ENCODE measurements at regions not wholly inside any gene's neighbourhood (a gene's known extent, or its start where the extent isn't known, plus 50 kb on each side); places are given as distances from the start of the nearest gene placed in this dataset.

GRCh38 chr3:157672061-157672460 is 168.8 kb upstream of the VEPH1 start:
- TF ChIP-seq, protein P1, sequence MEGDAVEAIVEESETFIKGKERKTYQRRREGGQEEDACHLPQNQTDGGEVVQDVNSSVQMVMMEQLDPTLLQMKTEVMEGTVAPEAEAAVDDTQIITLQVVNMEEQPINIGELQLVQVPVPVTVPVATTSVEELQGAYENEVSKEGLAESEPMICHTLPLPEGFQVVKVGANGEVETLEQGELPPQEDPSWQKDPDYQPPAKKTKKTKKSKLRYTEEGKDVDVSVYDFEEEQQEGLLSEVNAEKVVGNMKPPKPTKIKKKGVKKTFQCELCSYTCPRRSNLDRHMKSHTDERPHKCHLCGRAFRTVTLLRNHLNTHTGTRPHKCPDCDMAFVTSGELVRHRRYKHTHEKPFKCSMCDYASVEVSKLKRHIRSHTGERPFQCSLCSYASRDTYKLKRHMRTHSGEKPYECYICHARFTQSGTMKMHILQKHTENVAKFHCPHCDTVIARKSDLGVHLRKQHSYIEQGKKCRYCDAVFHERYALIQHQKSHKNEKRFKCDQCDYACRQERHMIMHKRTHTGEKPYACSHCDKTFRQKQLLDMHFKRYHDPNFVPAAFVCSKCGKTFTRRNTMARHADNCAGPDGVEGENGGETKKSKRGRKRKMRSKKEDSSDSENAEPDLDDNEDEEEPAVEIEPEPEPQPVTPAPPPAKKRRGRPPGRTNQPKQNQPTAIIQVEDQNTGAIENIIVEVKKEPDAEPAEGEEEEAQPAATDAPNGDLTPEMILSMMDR (IDR thresholded peaks at IDR 0.05) = no peak
- no peak for TF ChIP-seq POLR2A (IDR thresholded peaks at IDR 0.05)

All from Peyer's patch (tissue), 4 donors.